GM12875 (cell line): ENCODE measurements at regions not wholly inside any gene's neighbourhood (a gene's known extent, or its start where the extent isn't known, plus 50 kb on each side); places are given as distances from the start of the nearest gene placed in this dataset.

Source experiments
- H3K4me3 ChIP-seq: one replicate; pipeline ENCODE4 v1.5.1; 2011; ENCODE audit warnings: low read depth, low read length, control low read depth
- TF ChIP-seq, protein P1 (sequence below): IDR thresholded peaks from 2 replicates; pipeline ENCODE4 v1.5.1; 2011; ENCODE audit warnings: low read depth, mild to moderate bottlenecking, control low read depth, inconsistent platforms, low read length, moderate library complexity, borderline replicate concordance; ENCODE audit not compliant: insufficient read depth

DNA sequence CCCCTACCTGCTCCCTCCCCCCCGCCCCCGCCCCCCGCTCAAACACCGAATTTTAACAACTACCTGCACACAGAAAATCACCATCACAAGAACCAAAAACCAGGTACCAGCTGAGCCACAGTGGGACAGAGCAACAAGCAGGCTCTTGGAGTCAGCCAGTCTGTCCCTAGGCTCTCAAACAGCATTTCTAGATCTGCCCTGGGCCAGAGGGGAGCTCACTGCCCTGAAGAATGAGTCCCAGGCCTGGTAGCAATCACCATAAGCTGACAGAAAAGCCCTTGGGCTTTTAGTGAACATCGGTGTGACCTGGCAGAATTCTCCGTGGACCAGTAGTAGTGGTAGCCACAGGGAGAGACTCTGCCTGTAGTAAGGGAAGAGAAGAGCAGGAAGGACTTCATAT is 58.3 kb downstream of the C11orf87 start:
- no peak overlapping the region for H3K4me3 ChIP-seq
- TF ChIP-seq, protein P1, sequence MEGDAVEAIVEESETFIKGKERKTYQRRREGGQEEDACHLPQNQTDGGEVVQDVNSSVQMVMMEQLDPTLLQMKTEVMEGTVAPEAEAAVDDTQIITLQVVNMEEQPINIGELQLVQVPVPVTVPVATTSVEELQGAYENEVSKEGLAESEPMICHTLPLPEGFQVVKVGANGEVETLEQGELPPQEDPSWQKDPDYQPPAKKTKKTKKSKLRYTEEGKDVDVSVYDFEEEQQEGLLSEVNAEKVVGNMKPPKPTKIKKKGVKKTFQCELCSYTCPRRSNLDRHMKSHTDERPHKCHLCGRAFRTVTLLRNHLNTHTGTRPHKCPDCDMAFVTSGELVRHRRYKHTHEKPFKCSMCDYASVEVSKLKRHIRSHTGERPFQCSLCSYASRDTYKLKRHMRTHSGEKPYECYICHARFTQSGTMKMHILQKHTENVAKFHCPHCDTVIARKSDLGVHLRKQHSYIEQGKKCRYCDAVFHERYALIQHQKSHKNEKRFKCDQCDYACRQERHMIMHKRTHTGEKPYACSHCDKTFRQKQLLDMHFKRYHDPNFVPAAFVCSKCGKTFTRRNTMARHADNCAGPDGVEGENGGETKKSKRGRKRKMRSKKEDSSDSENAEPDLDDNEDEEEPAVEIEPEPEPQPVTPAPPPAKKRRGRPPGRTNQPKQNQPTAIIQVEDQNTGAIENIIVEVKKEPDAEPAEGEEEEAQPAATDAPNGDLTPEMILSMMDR = no peak

DNA sequence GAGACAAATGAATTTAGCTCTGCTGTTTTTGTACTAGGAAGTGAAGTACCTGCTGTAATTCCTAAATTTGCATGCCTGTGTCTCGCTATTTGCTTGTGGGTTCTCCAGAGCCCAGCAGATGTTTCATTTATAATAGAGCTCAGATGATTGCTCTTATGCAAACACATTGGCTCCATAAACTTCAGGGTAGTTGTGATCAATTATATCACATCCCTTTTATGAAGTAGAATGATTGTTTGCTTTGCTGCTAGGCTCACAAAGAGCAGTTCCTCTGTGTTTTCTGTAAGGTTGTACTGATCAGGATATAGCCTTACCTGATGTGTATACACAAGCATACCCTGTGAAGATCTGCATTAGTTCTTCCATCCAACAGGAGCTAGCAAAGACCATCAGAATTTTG is 64.1 kb downstream of the C11orf87 start:
- TF ChIP-seq, protein P1 = no peak

DNA sequence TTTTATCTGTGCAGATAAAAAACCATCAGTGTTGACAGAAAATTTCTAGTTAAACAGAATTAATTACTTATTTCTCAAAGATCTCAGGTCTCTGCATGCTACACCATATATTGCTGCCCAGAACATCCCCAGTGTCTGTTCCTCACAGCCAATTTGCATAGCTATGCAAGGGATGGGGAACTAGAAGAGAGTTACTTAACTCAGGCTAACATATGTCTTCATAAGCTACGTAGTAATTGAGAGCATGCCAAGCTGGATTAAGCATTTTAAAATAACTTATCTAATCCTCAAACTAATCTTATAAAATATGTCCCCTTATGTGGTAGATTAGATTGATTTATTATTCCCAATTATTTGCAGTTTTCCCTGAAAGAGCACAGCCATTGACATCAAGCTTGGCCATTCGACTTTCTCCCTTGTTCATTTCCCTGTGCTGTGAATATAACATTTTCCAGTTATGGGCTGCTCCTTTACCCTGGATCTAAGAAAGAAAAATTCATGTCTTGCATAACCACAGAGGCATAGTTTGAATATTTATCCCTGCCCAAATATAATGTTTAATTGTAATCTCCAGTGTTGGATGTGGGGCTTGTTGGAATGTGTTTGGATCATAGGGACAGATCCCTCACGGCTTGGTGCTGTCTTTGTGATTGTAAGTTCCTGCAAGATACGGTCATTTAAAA is 69.1 kb downstream of the C11orf87 start:
- TF ChIP-seq, protein P1 = no peak

More for the DNA sequence above, 64.1 kb downstream of the C11orf87 start:
- no peak overlapping the region for H3K4me3 ChIP-seq

DNA sequence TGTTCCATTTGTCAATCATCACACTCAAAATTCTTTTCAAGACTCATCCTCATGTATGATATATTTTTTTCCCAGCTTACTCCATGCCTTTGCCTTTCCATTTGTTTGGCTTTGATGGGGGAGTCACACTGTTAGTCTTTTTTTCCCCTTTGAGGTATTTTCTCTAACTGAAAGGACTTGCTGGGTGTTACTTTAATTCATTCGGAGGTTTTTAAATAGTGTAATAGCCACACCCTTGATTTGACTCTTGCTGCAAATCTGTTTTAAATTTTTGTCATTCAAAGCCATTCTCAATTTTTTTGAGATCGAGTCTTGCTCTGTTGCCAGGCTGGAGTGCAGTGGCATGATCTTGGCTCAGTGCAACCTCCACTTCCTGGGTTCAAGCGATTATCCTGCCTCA is 84.1 kb downstream of the C11orf87 start:
- TF ChIP-seq, protein P1 = no peak
- H3K4me3 ChIP-seq = no peak overlapping the region

More for the DNA sequence above, 69.1 kb downstream of the C11orf87 start:
- H3K4me3 ChIP-seq = no peak overlapping the region

DNA sequence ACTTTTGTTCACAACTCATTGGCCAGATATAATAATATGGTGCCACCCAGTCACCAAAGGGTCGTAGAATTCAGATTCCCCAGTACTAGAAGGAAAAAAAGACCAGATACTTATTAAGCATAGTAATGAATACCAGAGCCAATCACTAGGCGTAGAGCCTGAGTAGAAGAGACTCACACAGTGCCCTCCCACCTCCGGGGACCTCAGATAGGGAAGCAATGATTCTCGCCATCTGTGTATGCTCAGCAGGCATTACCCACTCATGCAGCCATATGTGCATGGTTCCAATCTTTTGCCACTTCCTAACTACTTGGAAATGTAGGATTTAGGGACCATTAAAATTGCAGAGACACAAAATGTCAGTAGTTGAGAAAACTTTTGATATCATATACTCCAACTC is 85.3 kb downstream of the C11orf87 start:
- H3K4me3 ChIP-seq = no peak overlapping the region
- TF ChIP-seq, protein P1 = no peak

DNA sequence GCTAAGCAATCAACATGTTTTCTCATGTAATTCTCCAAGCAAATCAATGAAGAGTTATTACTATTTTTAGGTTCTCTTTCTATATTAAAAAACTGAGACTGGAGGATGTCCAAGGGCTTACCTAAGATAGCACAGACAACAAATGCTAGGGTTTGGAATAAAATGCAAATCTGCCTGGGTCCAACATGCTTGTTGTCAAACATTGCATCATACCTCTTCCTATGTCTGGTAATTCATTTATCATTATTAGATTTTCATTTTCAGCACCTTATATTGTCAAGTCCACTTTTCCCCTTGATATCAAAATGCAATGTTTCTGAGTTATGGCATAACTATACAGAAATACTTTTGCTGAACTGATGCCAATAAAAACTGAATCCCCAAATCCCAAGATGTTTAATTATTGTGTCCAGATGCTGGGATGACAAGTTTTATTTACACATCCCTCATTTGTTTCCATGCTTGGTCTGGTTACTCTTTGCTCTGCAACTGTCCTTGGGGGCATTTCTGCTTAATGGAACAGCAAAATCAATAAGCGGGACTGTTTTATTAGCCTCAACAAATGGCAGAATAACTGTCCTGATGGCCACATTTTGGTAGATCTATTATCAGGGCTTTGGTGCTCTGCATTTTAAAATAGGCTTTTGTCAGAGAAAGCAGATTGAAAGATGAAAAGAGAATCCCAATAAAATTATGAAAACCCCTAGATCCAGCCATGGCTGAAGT is 86.0 kb downstream of the C11orf87 start:
- H3K4me3 ChIP-seq = no peak overlapping the region
- TF ChIP-seq, protein P1 = no peak

DNA sequence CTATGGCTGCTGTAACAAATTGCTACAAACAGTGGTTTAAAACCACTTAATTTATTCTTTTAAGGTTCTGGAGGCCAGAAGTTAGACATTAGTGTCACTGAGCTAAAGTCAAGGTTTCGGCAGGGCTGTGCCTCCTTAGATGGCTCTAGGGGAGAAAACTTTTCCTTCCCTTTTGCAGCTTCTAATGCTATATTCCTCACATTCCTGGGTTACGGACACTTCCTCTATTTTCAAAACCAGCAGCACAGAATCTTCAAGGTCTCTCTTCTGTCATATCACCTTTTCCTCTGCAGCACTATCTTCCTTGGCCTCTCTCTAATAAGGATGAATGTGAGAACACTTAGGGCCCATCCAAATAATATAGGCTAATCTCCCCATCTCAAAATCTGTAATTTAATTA is 87.0 kb downstream of the C11orf87 start:
- TF ChIP-seq, protein P1 = no peak

More for the DNA sequence above, 87.0 kb downstream of the C11orf87 start:
- H3K4me3 ChIP-seq = no peak overlapping the region
